GM23248 (cell line): ENCODE measurements at regions not wholly inside any gene's neighbourhood (a gene's known extent, or its start where the extent isn't known, plus 50 kb on each side); places are given as distances from the start of the nearest gene placed in this dataset.

Experiments used
- EZH2 ChIP-seq: fragments of 200-600 bp; sonication (generic); IDR thresholded peaks from 2 replicates; pipeline ENCODE4 v1.6.1; 2018; ENCODE audit warnings: antibody characterized with exemption, mild to moderate bottlenecking; ENCODE audit not compliant: insufficient read depth, poor library complexity, severe bottlenecking
- EZH2phosphoT487 ChIP-seq: fragments of 200-600 bp; sonication (generic); IDR thresholded peaks from 2 replicates; pipeline ENCODE4 v1.6.1; 2018; ENCODE audit warnings: antibody characterized with exemption, moderate library complexity, mild to moderate bottlenecking, low read depth; ENCODE audit not compliant: insufficient read depth

DNA sequence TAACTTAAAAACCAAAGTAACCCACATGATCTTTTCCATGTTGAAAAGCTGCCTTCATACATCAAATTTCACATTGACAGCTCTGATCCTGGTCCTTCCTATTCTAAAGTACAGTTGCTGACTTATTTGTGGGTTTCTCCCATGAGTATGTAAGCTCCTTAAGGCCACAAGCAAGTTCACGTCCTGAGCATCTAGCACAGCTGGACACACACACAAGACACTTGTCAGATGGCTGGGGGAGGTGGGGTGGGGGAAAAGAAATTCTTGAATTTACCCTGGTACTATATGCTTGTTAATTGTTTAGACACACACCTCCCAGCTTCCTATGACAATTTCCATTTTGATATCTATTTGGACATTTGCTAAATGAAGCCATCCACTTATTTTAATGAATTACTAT lies 162.8 kb downstream of the ZIC5 start:
- no peak for TF ChIP-seq EZH2
- TF ChIP-seq EZH2phosphoT487, result no peak
